ENCODE measurements at regions not wholly inside any gene's neighbourhood (a gene's known extent, or its start where the extent isn't known, plus 50 kb on each side); places are given as distances from the start of the nearest gene placed in this dataset.

DNA sequence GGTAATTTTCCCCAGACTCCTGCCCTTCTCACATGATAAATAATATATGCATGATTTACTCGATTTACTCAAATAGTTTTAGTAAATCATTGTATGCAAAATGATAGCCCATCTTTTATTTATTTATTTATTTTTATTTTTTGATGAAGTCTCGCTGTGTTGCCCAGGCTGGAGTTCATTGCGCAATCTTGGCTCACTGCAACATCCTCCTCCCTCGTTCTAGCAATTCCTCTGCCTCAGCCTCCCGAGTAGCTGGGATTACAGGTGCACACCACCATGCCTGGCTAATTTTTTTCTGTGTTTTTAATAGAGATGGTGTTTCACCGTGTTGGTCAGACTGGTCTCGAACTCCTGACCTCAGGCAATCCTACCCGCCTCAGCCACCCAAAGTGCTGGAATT, 343.8 kb upstream of the PLSCR5 start:
- Histone ChIP-seq H3K9ac (ENCODE audit: low read length) (no peak overlapping the region), H3K27ac (ENCODE audit: low read length) (no peak overlapping the region), H3K79me2 (ENCODE audit: low read length) (no peaks in the 10 kb centered on the region), H3K4me3 (ENCODE audit: low read length) (no peak overlapping the region), H3K27me3 (ENCODE audit: low read length) (peaks cover 6% of the 10 kb centered on the region; the same call in 1 of the 2 replicates), H3K9me2 (replicated peaks; ENCODE audit: low read length) (no peaks in the 10 kb centered on the region), H3K4me2 (ENCODE audit: low read length) (no peak overlapping the region), H3F3A (ENCODE audit: low read length, unreplicated experiment) (no peaks in the 10 kb centered on the region), H3K36me3 (ENCODE audit: low read depth, low read length) (no peaks in the 10 kb centered on the region), H3K4me1 (ENCODE audit: insufficient read depth, low read length) (no peaks in the 10 kb centered on the region), H4K20me1 (ENCODE audit: low read length) (no peaks in the 10 kb centered on the region), H2AFZ (ENCODE audit: low read length) (no peak overlapping the region), H3K9me3 (ENCODE audit: low read length) (no peaks in the 10 kb centered on the region)
- ATAC-seq, result no peak
- no peak for DNase-seq
- intact Hi-C loops (cut with micrococcal nuclease), result no loop called here
- ChIA-PET CTCF (no interaction called here), POLR2A (ENCODE audit: unreplicated experiment) (no interaction called here)
- no TSS peak for BruUV-seq (replicated peaks)
- TF ChIP-seq EZH2 (IDR thresholded peaks at IDR 0.05; ENCODE audit: low read length, unreplicated experiment) (no peak), EZH2phosphoT487 (IDR thresholded peaks at IDR 0.05; ENCODE audit: borderline replicate concordance, low read length) (no peak), CTCF (conservative IDR thresholded peaks at IDR 0.05; ENCODE audit: low read depth, low read length) (no peak)

- Histone ChIP-seq H3K9me3 (ENCODE audit: low read length) (no peaks in the 10 kb centered on the region), H2AFZ (ENCODE audit: low read length) (no peak overlapping the region), H3K4me2 (ENCODE audit: low read length) (no peak overlapping the region), H3K4me1 (ENCODE audit: insufficient read depth, low read length) (no peaks in the 10 kb centered on the region), H3K79me2 (ENCODE audit: low read length) (no peaks in the 10 kb centered on the region), H3K36me3 (ENCODE audit: low read depth, low read length) (no peaks in the 10 kb centered on the region), H3F3A (ENCODE audit: low read length, unreplicated experiment) (no peaks in the 10 kb centered on the region), H3K9ac (ENCODE audit: low read length) (no peak overlapping the region), H4K20me1 (ENCODE audit: low read length) (no peaks in the 10 kb centered on the region), H3K27me3 (ENCODE audit: low read length) (no peaks in the 10 kb centered on the region), H3K27ac (ENCODE audit: low read length) (no peak overlapping the region), H3K4me3 (ENCODE audit: low read length) (no peak overlapping the region), H3K9me2 (replicated peaks; ENCODE audit: low read length) (no peaks in the 10 kb centered on the region)
- TF ChIP-seq EZH2 (IDR thresholded peaks at IDR 0.05; ENCODE audit: low read length, unreplicated experiment), result no peak
- TF ChIP-seq CTCF (conservative IDR thresholded peaks at IDR 0.05; ENCODE audit: low read depth, low read length), result no peak
- no peak for TF ChIP-seq EZH2phosphoT487 (IDR thresholded peaks at IDR 0.05; ENCODE audit: borderline replicate concordance, low read length)
- no TSS peak for BruUV-seq (replicated peaks)
- no peak for DNase-seq
- ChIA-PET CTCF (no interaction called here), POLR2A (ENCODE audit: unreplicated experiment) (no interaction called here)
- ATAC-seq, result no peak
- intact Hi-C loops (cut with micrococcal nuclease), result no loop called here
Measured at GRCh38 chr3:146948186-146948585, 343.0 kb upstream of the PLSCR5 start.

- TF ChIP-seq EZH2 (IDR thresholded peaks at IDR 0.05; ENCODE audit: low read length, unreplicated experiment), result no peak
- TF ChIP-seq EZH2phosphoT487 (IDR thresholded peaks at IDR 0.05; ENCODE audit: borderline replicate concordance, low read length), result no peak
- Histone ChIP-seq H3K36me3 (ENCODE audit: low read depth, low read length) (no peaks in the 10 kb centered on the region), H2AFZ (ENCODE audit: low read length) (no peak overlapping the region), H3K79me2 (ENCODE audit: low read length) (no peaks in the 10 kb centered on the region), H4K20me1 (ENCODE audit: low read length) (no peaks in the 10 kb centered on the region), H3F3A (ENCODE audit: low read length, unreplicated experiment) (no peaks in the 10 kb centered on the region), H3K9ac (ENCODE audit: low read length) (no peak overlapping the region), H3K4me1 (ENCODE audit: insufficient read depth, low read length) (no peaks in the 10 kb centered on the region), H3K4me2 (ENCODE audit: low read length) (no peak overlapping the region), H3K27me3 (ENCODE audit: low read length) (peaks cover 54% of the 10 kb centered on the region), H3K27ac (ENCODE audit: low read length) (no peak overlapping the region), H3K9me2 (replicated peaks; ENCODE audit: low read length) (no peaks in the 10 kb centered on the region), H3K9me3 (ENCODE audit: low read length) (no peaks in the 10 kb centered on the region), H3K4me3 (ENCODE audit: low read length) (no peak overlapping the region)
- ATAC-seq (no peak), DNase-seq (no peak)
- POLR2A ChIA-PET (ENCODE audit: unreplicated experiment), result no interaction called here
- CTCF ChIA-PET, result no interaction called here
- intact Hi-C loops (cut with micrococcal nuclease), result loop anchor here (10.0 kb wide), 1 partner anchor 285 kb away; no protein-coding TSS in a partner anchor
- no TSS peak for BruUV-seq (replicated peaks)
Measured at GRCh38 chr3:146929696-146930095, 324.6 kb upstream of the PLSCR5 start.
